Kidney (tissue), 13 donors: ENCODE measurements at regions not wholly inside any gene's neighbourhood (a gene's known extent, or its start where the extent isn't known, plus 50 kb on each side); places are given as distances from the start of the nearest gene placed in this dataset.

Experiments
- DNase-seq, 5 donors: peaks; one replicate each; pipeline ENCODE4 v3.0.0-alpha.2; 2013 to 2020
- FAIRE-seq: peaks from 2 replicates; lab custom pipeline; 2012; peaks lifted over from hg19 to GRCh38; lab: Jason Lieb, UNC
- H3K27ac ChIP-seq, 2 donors: one replicate each; pipeline ENCODE4 v1.7.0; 2013; ENCODE audit warnings: low read depth in 2 of 2, low read length in 2 of 2, inconsistent platforms in 1 of 2
- H3K27me3 ChIP-seq: one replicate; pipeline ENCODE4 v1.7.1; 2013; ENCODE audit warnings: low read length, inconsistent platforms; ENCODE audit not compliant: control insufficient read depth, insufficient read depth
- H3K36me3 ChIP-seq, 3 donors: one replicate each; pipeline versions ENCODE4 v1.7.0 to v1.7.1; 2013; ENCODE audit warnings: low read length in 3 of 3, control low read depth in 1 of 3, inconsistent platforms in 1 of 3; ENCODE audit not compliant: insufficient read depth in 3 of 3, control insufficient read depth in 2 of 3
- H3K4me1 ChIP-seq, 3 donors: one replicate each; pipeline versions ENCODE4 v1.7.0 to v1.7.1; 2013; ENCODE audit warnings: low read length in 3 of 3, inconsistent platforms in 1 of 3, low read depth in 1 of 3; ENCODE audit not compliant: control insufficient read depth in 2 of 3, insufficient read depth in 2 of 3
- H3K4me3 ChIP-seq, 3 donors: one replicate each; pipeline versions ENCODE4 v1.7.0 to v1.8.1; 2013; ENCODE audit warnings: low read length in 3 of 3, control low read depth in 1 of 3, inconsistent platforms in 1 of 3
- H3K9ac ChIP-seq, 3 donors: one replicate each; pipeline versions ENCODE4 v1.7.0 to v1.7.1; 2013; ENCODE audit warnings: low read length in 3 of 3, control low read depth in 1 of 3, inconsistent platforms in 1 of 3
- H3K9me3 ChIP-seq, 3 donors: one replicate each; pipeline versions ENCODE4 v1.7.0 to v1.7.1; 2013; ENCODE audit warnings: low read length in 3 of 3, control low read depth in 1 of 3, inconsistent platforms in 1 of 3; ENCODE audit not compliant: control insufficient read depth in 2 of 3, insufficient read depth in 1 of 3
- intact Hi-C: fragments of 100-400 bp; cut with DNase I; formaldehyde crosslinking; loops from one replicate; pipeline ENCODE4 v1.11.1; 2022
- TF ChIP-seq, protein P1 (sequence below): IDR thresholded peaks from 3 replicates; pipeline ENCODE4 v1.5.1; 2012; ENCODE audit warnings: mild to moderate bottlenecking, moderate library complexity, borderline replicate concordance; ENCODE audit not compliant: insufficient read depth; ENCODE audit errors: extremely low read depth
- donor health status: control.
- donor health status: control.
- donor health status: control.
- donor health status: control.
- donor health status: control.
- donor health status: DM: yes; HTN: yes; CAD: no.
- donor health status: Normal renal cell carcinoma (clear cell type).

DNA sequence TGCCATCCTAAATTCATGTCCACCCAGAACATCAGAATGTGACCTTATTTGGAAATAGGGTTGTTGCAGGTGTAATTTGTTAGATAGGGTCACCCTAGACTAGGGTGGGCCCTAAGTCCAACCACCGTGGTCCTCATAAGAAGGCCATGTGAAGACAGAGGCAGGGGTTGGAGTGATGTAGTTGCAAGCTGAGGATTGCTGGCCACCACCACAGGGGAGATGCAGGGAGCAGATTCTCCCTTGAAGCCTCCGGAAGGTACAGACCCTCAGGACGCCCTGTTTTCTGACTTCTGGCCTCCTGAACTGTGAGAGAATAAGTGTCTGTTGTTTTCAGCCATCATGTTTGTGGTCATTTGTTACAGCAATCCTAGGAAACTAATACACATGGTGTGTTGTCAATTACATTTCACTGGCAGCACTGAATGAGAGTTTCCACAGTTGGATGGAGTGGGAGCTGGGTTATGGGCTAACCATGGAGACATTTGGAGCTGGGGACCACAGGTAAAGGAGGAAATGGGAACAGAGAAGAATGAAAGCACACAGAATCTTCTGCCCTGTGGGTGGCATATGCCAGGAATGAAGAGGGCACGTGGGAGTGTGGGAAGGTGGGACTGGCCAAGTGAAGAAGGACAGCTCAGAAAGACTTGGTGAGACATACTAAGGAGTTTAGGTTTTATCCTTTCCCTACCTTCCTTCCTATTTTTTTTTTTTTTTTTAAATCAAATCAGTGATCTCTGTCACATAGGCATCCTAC is 266.0 kb downstream of the MYCN start:
- Histone ChIP-seq H3K27me3 (no peaks in the 10 kb centered on the region), H3K4me3 (no peak overlapping the region), H3K4me1 (no peaks in the 10 kb centered on the region), H3K9ac (no peak overlapping the region), H3K36me3 (no peaks in the 10 kb centered on the region), H3K9me3 (peaks cover 0 to 4% (median 0%) of the 10 kb centered on the region in 3 donors), H3K27ac (no peak overlapping the region)
- TF ChIP-seq, protein P1, sequence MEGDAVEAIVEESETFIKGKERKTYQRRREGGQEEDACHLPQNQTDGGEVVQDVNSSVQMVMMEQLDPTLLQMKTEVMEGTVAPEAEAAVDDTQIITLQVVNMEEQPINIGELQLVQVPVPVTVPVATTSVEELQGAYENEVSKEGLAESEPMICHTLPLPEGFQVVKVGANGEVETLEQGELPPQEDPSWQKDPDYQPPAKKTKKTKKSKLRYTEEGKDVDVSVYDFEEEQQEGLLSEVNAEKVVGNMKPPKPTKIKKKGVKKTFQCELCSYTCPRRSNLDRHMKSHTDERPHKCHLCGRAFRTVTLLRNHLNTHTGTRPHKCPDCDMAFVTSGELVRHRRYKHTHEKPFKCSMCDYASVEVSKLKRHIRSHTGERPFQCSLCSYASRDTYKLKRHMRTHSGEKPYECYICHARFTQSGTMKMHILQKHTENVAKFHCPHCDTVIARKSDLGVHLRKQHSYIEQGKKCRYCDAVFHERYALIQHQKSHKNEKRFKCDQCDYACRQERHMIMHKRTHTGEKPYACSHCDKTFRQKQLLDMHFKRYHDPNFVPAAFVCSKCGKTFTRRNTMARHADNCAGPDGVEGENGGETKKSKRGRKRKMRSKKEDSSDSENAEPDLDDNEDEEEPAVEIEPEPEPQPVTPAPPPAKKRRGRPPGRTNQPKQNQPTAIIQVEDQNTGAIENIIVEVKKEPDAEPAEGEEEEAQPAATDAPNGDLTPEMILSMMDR: no peak
- intact Hi-C loops: no loop called here
- FAIRE-seq (no peak), DNase-seq (no peak)

DNA sequence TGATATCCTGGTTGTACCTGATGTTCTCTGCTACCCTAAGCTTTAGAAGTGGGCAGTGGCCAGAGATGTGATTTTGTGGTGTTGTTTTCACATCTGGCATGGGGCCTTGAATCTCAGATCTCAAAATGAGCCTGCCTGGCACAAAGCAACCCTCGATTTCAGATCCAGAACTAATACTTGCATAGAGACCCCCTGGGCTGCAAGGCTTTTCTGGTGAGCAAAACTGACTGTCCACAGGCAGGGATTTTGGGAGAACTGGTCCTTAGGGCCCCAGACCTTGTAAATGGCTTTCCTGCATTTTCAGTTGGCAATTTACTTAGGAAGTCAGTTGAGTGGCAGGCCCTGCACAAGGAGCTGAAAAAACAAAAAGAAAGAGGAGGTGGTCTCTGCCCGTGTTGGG is 265.3 kb downstream of the MYCN start:
- Histone ChIP-seq H3K9ac (no peak overlapping the region), H3K36me3 (no peaks in the 10 kb centered on the region), H3K27ac (no peak overlapping the region), H3K9me3 (peaks cover 0 to 4% (median 0%) of the 10 kb centered on the region in 3 donors), H3K4me1 (no peaks in the 10 kb centered on the region), H3K27me3 (no peaks in the 10 kb centered on the region), H3K4me3 (no peak overlapping the region)
- intact Hi-C loops: no loop called here
- DNase-seq (no peak), FAIRE-seq (no peak)
- TF ChIP-seq, protein P1: no peak

- H3K4me3 ChIP-seq: no peak overlapping the region
- no peak overlapping the region for H3K9ac ChIP-seq
- H3K36me3 ChIP-seq: no peaks in the 10 kb centered on the region
- H3K27me3 ChIP-seq: no peaks in the 10 kb centered on the region
- TF ChIP-seq, protein P1: no peak
- H3K9me3 ChIP-seq: peaks cover 0 to 4% (median 0%) of the 10 kb centered on the region in 3 donors
- intact Hi-C loops: no loop called here
- FAIRE-seq: no peak
- DNase-seq: peak in 3 of 5 donors; percentile 48 to 76 (median 71)
- no peaks in the 10 kb centered on the region for H3K4me1 ChIP-seq
- no peak overlapping the region for H3K27ac ChIP-seq
These were observed 264.7 kb downstream of the MYCN start for GRCh38 chr2:16204886-16205620.
